GM21526 (cell line): ENCODE measurements at regions not wholly inside any gene's neighbourhood (a gene's known extent, or its start where the extent isn't known, plus 50 kb on each side); places are given as distances from the start of the nearest gene placed in this dataset.
"Not testable (repeated sequence)": the region's sequence is repeated elsewhere in the genome, so short reads cannot be mapped to it uniquely, and the experiment has no call there.

Source experiments
- ATAC-seq: cut with Tn5 transposase; IDR thresholded peaks from one replicate; pipeline ENCODE4 v1.9.1; 2021; ENCODE audit warnings: moderate library complexity; ENCODE audit not compliant: unreplicated experiment, low FRiP score

GRCh38 chr2:203626952-203627681, 79.3 kb upstream of the CD28 start:
- no peak for ATAC-seq

- ATAC-seq: no peak
Observed at GRCh38 chr2:203629699-203630098, 76.7 kb upstream of the CD28 start.

GRCh38 chr2:203631068-203631757, 75.2 kb upstream of the CD28 start:
- no peak for ATAC-seq

- no peak for ATAC-seq
Observed at GRCh38 chr2:203636588-203637470, 69.6 kb upstream of the CD28 start.

- ATAC-seq: no peak
Observed at GRCh38 chr2:203637471-203638167, 68.8 kb upstream of the CD28 start.

GRCh38 chr2:203641865-203642264, 64.6 kb upstream of the CD28 start:
- not testable (repeated sequence) for ATAC-seq

- ATAC-seq: not testable (repeated sequence)
Observed at GRCh38 chr2:203642841-203643240, 63.6 kb upstream of the CD28 start.

GRCh38 chr2:203645831-203646230, 60.6 kb upstream of the CD28 start:
- no peak for ATAC-seq

GRCh38 chr2:203646266-203646864, 60.1 kb upstream of the CD28 start:
- no peak for ATAC-seq

- no peak for ATAC-seq
Observed at GRCh38 chr2:203646961-203647360, 59.5 kb upstream of the CD28 start.

- no peak for ATAC-seq
Observed at GRCh38 chr2:203647579-203647978, 58.9 kb upstream of the CD28 start.

GRCh38 chr2:203648273-203648672, 58.2 kb upstream of the CD28 start:
- no peak for ATAC-seq

- ATAC-seq: no peak
Observed at GRCh38 chr2:203649176-203649814, 57.1 kb upstream of the CD28 start.

- ATAC-seq: no peak
Observed at GRCh38 chr2:203650860-203651613, 55.4 kb upstream of the CD28 start.

- ATAC-seq: no peak
Observed at GRCh38 chr2:203651621-203652020, 54.8 kb upstream of the CD28 start.

- ATAC-seq: no peak
Observed at GRCh38 chr2:203654826-203655225, 51.6 kb upstream of the CD28 start.

GRCh38 chr2:203656522-203657287, 49.7 kb upstream of the CD28 start:
- no peak for ATAC-seq
